ENCODE measurements at regions not wholly inside any gene's neighbourhood (a gene's known extent, or its start where the extent isn't known, plus 50 kb on each side); places are given as distances from the start of the nearest gene placed in this dataset.

DNA sequence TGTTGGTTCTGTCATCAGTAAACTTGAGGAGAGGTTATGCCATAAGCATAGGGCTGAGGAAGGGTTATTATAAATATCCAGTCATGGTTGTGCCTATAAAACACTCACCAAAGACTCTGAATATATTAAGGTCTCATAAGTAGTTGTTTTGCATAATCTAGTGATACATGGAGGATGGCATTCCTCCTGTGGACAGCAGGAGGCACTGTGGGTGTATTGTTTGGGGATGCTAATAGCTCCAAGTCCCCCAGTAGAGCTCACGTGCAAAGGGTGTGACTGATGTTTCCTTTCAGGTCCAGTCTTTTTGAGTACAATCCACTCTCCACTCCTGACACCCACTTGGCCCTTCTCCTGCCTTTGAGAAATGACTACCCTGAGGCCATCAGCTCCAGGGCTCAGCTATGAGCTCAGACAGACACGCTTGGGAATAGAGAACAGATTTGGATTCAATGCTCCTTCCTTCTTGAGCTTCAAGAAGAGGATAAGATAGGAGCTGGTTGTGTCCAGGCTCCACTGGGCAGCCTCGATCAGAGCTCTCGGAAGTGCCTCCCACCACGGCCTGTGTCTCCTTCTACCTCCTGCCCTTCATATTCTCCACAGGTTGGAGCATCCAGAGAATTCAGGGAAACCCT lies 85.2 kb upstream of the IGLL5 start:
- no peak for TF ChIP-seq RXRA (CRISPR knock-in tag; IDR thresholded peaks at IDR 0.05)
- no peak for TF ChIP-seq ZNF501 (CRISPR knock-in tag; IDR thresholded peaks at IDR 0.05)

Data from HepG2 (cell line).